LNCaP clone FGC (cell line): ENCODE measurements at regions not wholly inside any gene's neighbourhood (a gene's known extent, or its start where the extent isn't known, plus 50 kb on each side); places are given as distances from the start of the nearest gene placed in this dataset.

ENCODE experiments used
- DNase-seq: peaks from one replicate; pipeline ENCODE4 v3.0.0-alpha.2; 2011; ENCODE audit warnings: low read depth
- H3K4me3 ChIP-seq: 2 replicates; pipeline ENCODE4 v1.5.1; 2011; ENCODE audit warnings: mild to moderate bottlenecking, low read depth, low read length, control low read depth
- CTCF ChIP-seq: IDR thresholded peaks from 2 replicates; pipeline ENCODE4 v1.5.1; 2012; ENCODE audit warnings: mild to moderate bottlenecking; ENCODE audit not compliant: control insufficient read depth, insufficient read depth; ENCODE audit errors: extremely low read depth

GRCh38 chr15:77738441-77739302 lies 106.0 kb upstream of the LINGO1 start:
- no peak for DNase-seq
- TF ChIP-seq CTCF, result no peak
- no peak overlapping the region for H3K4me3 ChIP-seq

GRCh38 chr15:77738038-77738370 lies 105.3 kb upstream of the LINGO1 start:
- no peak for TF ChIP-seq CTCF
- H3K4me3 ChIP-seq, result no peak overlapping the region
- no peak for DNase-seq

GRCh38 chr15:77737238-77738037 lies 104.7 kb upstream of the LINGO1 start:
- TF ChIP-seq CTCF, result no peak
- no peak overlapping the region for H3K4me3 ChIP-seq
- DNase-seq, result no peak

- TF ChIP-seq CTCF, result no peak
- H3K4me3 ChIP-seq, result no peak overlapping the region
- DNase-seq, result no peak
Observed at GRCh38 chr15:77734306-77734705, 101.6 kb upstream of the LINGO1 start.

GRCh38 chr15:77733579-77734300 lies 101.0 kb upstream of the LINGO1 start:
- no peak for TF ChIP-seq CTCF
- no peak for DNase-seq
- H3K4me3 ChIP-seq, result no peak overlapping the region

GRCh38 chr15:77732514-77733335 lies 100.0 kb upstream of the LINGO1 start:
- H3K4me3 ChIP-seq, result no peak overlapping the region
- no peak for TF ChIP-seq CTCF
- no peak for DNase-seq
